Testis (tissue), 2 donors: ENCODE measurements at regions not wholly inside any gene's neighbourhood (a gene's known extent, or its start where the extent isn't known, plus 50 kb on each side); places are given as distances from the start of the nearest gene placed in this dataset.

Experiments
- DNase-seq: peaks from one replicate; pipeline ENCODE4 v3.0.0-alpha.2; 2019
- H3K27ac ChIP-seq, 2 donors: fragments of 200-600 bp; sonication (generic); one replicate each; pipeline ENCODE4 v1.5.1; 2019
- H3K27me3 ChIP-seq: fragments of 200-600 bp; sonication (generic); one replicate; pipeline ENCODE4 v1.5.1; 2019
- H3K36me3 ChIP-seq: fragments of 200-600 bp; sonication (generic); one replicate; pipeline ENCODE4 v1.5.1; 2017; ENCODE audit warnings: low read depth; ENCODE audit errors: missing control alignments
- H3K4me1 ChIP-seq: fragments of 200-600 bp; sonication (generic); one replicate; pipeline ENCODE4 v1.5.1; 2019
- H3K4me3 ChIP-seq, 2 donors: fragments of 200-600 bp; sonication (generic); one replicate each; pipeline ENCODE4 v1.5.1; 2017 to 2019
- H3K9me3 ChIP-seq: fragments of 200-600 bp; sonication (generic); one replicate; pipeline ENCODE4 v1.5.1; 2017
- CTCF ChIP-seq, 3 experiments: fragments of 450-650 bp in 2 of 3; fragments of 200-600 bp in 1 of 3; sonication (generic) in 1 of 3; IDR thresholded peaks; one replicate each; pipeline ENCODE4 v1.5.1; 2016 to 2019; ENCODE audit warnings: antibody characterized with exemption in 3 of 3, mild to moderate bottlenecking in 2 of 3, moderate library complexity in 1 of 3
- POLR2A ChIP-seq: fragments of 450-650 bp; IDR thresholded peaks from one replicate; pipeline ENCODE4 v1.6.1; 2017; ENCODE audit warnings: antibody characterized with exemption, mild to moderate bottlenecking, moderate library complexity
- WGBS, 2 donors: methylation state at CpG; one replicate each; pipeline ENCODE4 v1.1.5; 2018; 5-methylcytosine and 5-hydroxymethylcytosine counted together
- intact Hi-C: fragments of 100-400 bp; cut with DNase I; formaldehyde crosslinking; loops from one replicate; pipeline ENCODE4 v1.15.1; 2023; ENCODE audit warnings: low total_unique reads

DNA sequence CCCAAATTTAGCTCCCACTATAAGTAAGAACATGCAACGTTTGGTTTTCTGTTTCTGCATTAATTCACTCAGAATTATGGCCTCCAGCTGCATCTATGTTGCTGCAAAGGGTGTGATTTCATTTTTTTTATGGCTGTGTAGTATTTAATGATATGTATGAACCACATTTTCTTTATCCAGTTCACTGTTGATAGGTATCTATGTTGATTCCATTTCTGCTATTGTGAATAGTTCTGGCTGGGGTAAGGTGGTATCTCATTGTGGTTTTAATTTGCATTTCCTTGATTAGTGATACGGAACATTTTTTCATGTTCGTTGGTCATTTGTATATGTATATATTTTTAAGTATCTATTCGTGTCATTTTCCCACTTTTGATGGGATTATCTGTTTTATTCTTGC lies 674.3 kb downstream of the NUP35 start:
- no peaks in the 10 kb centered on the region for H3K4me1 ChIP-seq
- H3K27ac ChIP-seq: no peak overlapping the region
- TF ChIP-seq POLR2A (no peak), CTCF (IDR thresholded peaks at IDR 0.05) (no peak)
- 76 to 79% methylated on average over 4 of the region's 4 CpGs for WGBS, 2 donors
- intact Hi-C loops: no loop called here
- no peak for DNase-seq
- H3K27me3 ChIP-seq: no peaks in the 10 kb centered on the region
- no peaks in the 10 kb centered on the region for H3K9me3 ChIP-seq
- H3K4me3 ChIP-seq: no peak overlapping the region
- no peaks in the 10 kb centered on the region for H3K36me3 ChIP-seq

DNA sequence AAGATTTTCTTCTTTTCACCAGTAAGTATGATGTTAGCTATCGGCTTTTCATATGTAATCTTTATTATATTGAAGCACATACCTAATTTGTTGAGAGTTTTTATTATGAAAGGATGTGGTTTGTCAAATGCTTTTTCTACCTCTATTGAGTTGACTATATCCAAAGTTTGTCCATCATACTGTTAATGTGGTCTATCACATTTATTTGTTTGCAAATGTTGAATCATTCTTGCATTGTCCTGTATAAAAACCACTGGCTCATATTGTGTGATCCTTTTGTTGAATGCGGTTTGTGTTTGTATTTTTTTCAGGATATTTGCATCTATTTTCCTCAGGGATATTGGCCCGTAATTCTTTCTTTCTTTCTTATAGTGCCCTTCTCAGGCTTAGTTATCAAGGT lies 675.5 kb downstream of the NUP35 start:
- Histone ChIP-seq H3K27ac (no peak overlapping the region), H3K9me3 (no peaks in the 10 kb centered on the region), H3K4me3 (no peak overlapping the region), H3K27me3 (no peaks in the 10 kb centered on the region), H3K36me3 (no peaks in the 10 kb centered on the region), H3K4me1 (no peaks in the 10 kb centered on the region)
- DNase-seq: no peak
- 86 to 93% methylated on average over 3 of the region's 3 CpGs for WGBS, 2 donors
- TF ChIP-seq POLR2A (no peak), CTCF (IDR thresholded peaks at IDR 0.05) (no peak)
- intact Hi-C loops: no loop called here

- no peaks in the 10 kb centered on the region for H3K36me3 ChIP-seq
- H3K4me3 ChIP-seq: no peak overlapping the region
- H3K27ac ChIP-seq: no peak overlapping the region
- H3K9me3 ChIP-seq: no peaks in the 10 kb centered on the region
- TF ChIP-seq POLR2A (no peak), CTCF (IDR thresholded peaks at IDR 0.05) (no peak)
- no peaks in the 10 kb centered on the region for H3K27me3 ChIP-seq
- intact Hi-C loops: no loop called here
- DNase-seq: no peak
- H3K4me1 ChIP-seq: no peaks in the 10 kb centered on the region
These were observed 679.4 kb downstream of the NUP35 start for GRCh38 chr2:183803596-183803995.

DNA sequence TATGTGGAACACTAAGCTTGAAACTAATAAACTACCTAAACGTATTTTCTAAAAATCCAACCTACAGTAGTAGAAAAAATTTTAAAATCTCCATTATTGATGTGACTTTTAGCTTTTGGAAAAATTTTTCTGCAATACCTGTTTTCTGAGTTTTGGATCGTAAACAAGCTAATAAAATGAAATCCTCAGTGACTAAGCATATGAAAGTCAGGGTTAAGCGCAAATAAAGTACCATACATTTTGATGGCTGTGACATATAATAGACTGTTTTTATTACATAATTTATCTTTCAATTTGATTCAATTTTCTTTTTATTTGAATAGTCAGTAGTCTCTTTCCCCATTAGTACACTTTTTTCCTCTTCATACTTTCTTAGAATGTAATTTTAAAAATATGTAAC lies 683.6 kb downstream of the NUP35 start:
- Histone ChIP-seq H3K27ac (no peak overlapping the region), H3K27me3 (no peaks in the 10 kb centered on the region), H3K4me3 (no peak overlapping the region), H3K36me3 (no peaks in the 10 kb centered on the region), H3K4me1 (no peaks in the 10 kb centered on the region), H3K9me3 (no peaks in the 10 kb centered on the region)
- WGBS, 2 donors: 95 to 97% methylated on average over 3 of the region's 3 CpGs
- no peak for TF ChIP-seq CTCF (IDR thresholded peaks at IDR 0.05)
- TF ChIP-seq POLR2A: no peak
- intact Hi-C loops: no loop called here
- DNase-seq: no peak

DNA sequence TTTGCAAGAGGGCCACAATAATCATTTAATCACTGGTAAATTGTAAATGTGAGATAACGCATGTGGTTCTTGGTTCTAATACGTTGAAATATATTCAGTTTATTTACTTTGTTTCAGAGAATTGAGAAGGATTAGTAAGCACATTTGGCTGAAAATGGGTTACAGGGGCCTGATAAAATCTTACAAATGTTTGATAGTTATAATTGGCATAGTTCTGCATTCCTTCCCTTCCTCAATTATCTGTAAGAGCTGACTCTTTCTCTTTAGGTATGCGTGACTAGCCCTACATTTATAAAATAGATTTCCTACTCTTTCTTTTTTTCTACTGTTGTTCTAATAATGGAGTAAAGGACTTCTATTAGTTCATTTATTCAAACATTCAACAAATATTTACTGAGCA lies 685.2 kb downstream of the NUP35 start:
- Histone ChIP-seq H3K36me3 (no peaks in the 10 kb centered on the region), H3K27ac (no peak overlapping the region), H3K4me3 (no peak overlapping the region), H3K4me1 (no peaks in the 10 kb centered on the region), H3K9me3 (no peaks in the 10 kb centered on the region), H3K27me3 (no peaks in the 10 kb centered on the region)
- WGBS, 2 donors: 81 to 85% methylated on average over 3 of the region's 3 CpGs
- DNase-seq: no peak
- intact Hi-C loops: no loop called here
- no peak for TF ChIP-seq POLR2A
- no peak for TF ChIP-seq CTCF (IDR thresholded peaks at IDR 0.05)
